ENCODE measurements at regions not wholly inside any gene's neighbourhood (a gene's known extent, or its start where the extent isn't known, plus 50 kb on each side); places are given as distances from the start of the nearest gene placed in this dataset.
"Not testable (repeated sequence)": the region's sequence is repeated elsewhere in the genome, so short reads cannot be mapped to it uniquely, and the experiment has no call there.

DNA sequence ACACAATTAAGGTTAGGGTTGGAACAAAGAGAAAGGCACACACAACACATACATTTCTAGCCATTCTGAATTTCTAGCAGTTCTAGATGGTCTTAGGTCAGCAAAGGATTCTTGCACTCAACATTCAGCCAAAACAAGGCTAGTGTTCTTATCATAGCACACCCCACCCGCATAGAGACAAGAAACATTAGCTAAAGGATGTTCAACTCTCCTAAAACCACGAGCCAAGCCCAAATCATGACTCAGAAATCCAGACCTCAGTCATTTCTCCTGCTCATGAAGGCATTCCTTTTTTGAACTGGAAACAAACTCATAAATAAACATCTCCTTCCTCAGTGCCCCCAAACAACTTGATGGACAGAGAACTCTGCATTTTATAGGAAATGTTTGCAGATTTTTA is 293.0 kb upstream of the NOTCH2NLA start:
- not testable (repeated sequence) for DNase-seq (ENCODE audit: low spot score); H3K79me2 ChIP-seq; H3K4me3 ChIP-seq; H3K27me3 ChIP-seq; H3K4me1 ChIP-seq (ENCODE audit: insufficient read depth); H3K4me2 ChIP-seq; H4K20me1 ChIP-seq (ENCODE audit: insufficient read depth, poor library complexity, severe bottlenecking); H2AFZ ChIP-seq; H3K27ac ChIP-seq; H3K9me2 ChIP-seq (replicated peaks; ENCODE audit: insufficient read depth); H3K9me3 ChIP-seq (ENCODE audit: low read depth); H3K36me3 ChIP-seq (replicated peaks; ENCODE audit: insufficient read depth, low read depth)
- WGBS (ENCODE audit: low lambda C conversion rate, missing lambda C conversion rate), result no CpG with 5 or more reads among the region's 2 CpGs

GRCh38 chr1:146513754-146514153 is 284.9 kb upstream of the NOTCH2NLA start:
- H4K20me1 ChIP-seq (ENCODE audit: insufficient read depth, poor library complexity, severe bottlenecking); H3K36me3 ChIP-seq (replicated peaks; ENCODE audit: insufficient read depth, low read depth); H3K9me2 ChIP-seq (replicated peaks; ENCODE audit: insufficient read depth); H3K27me3 ChIP-seq; H2AFZ ChIP-seq; H3K4me3 ChIP-seq; H3K4me2 ChIP-seq; H3K4me1 ChIP-seq (ENCODE audit: insufficient read depth); H3K79me2 ChIP-seq; DNase-seq (ENCODE audit: low spot score); H3K9me3 ChIP-seq (ENCODE audit: low read depth); H3K27ac ChIP-seq: not testable (repeated sequence)
- WGBS (ENCODE audit: low lambda C conversion rate, missing lambda C conversion rate), result no CpG with 5 or more reads among the region's 4 CpGs

DNA sequence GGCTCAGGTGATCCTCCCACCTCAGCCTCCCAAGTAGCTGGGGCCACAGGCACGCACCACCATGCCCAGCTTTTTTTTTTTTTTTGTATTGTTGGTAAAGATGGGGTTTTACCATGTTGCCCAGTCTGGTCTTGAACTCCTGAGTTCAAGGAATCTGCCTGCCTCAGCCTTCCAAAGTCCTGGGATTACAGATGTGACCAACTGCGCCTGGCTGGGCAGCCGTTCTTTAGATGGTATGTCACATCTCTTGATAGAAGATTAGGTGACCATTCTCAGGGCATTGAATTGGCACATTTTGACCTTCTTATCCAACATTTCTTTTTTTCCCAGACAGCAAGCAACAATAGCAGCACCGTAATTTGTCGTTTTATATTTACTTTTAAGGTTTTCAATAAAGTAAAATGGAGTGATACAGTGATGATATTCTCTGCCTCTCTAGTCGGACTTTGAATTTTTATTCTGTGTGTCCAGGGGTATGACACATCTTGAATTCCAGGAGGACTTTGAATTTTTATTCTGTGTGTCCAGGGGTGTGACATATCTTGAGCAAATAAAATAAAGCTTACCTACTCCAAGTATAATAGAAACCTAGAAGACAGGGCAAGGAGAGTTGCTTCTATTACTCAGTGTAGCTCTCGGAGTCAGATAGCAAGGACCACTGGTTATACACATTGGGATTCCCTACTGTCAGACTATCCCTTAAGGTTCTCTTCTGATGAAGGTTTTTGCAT is 282.4 kb upstream of the NOTCH2NLA start:
- not testable (repeated sequence) for H4K20me1 ChIP-seq (ENCODE audit: insufficient read depth, poor library complexity, severe bottlenecking); H3K9me3 ChIP-seq (ENCODE audit: low read depth); DNase-seq (ENCODE audit: low spot score); H3K9me2 ChIP-seq (replicated peaks; ENCODE audit: insufficient read depth); H3K79me2 ChIP-seq; H3K27me3 ChIP-seq; H3K4me3 ChIP-seq; H3K27ac ChIP-seq; H3K4me2 ChIP-seq; H3K36me3 ChIP-seq (replicated peaks; ENCODE audit: insufficient read depth, low read depth); H2AFZ ChIP-seq; H3K4me1 ChIP-seq (ENCODE audit: insufficient read depth)
- 92% methylated on average over 2 of the region's 7 CpGs for WGBS (ENCODE audit: low lambda C conversion rate, missing lambda C conversion rate)

- no CpG with 5 or more reads among the region's 4 CpGs for WGBS (ENCODE audit: low lambda C conversion rate, missing lambda C conversion rate)
- not testable (repeated sequence) for DNase-seq (ENCODE audit: low spot score); H3K27me3 ChIP-seq
Observed at GRCh38 chr1:146510248-146510983, 281.6 kb upstream of the NOTCH2NLA start.

DNA sequence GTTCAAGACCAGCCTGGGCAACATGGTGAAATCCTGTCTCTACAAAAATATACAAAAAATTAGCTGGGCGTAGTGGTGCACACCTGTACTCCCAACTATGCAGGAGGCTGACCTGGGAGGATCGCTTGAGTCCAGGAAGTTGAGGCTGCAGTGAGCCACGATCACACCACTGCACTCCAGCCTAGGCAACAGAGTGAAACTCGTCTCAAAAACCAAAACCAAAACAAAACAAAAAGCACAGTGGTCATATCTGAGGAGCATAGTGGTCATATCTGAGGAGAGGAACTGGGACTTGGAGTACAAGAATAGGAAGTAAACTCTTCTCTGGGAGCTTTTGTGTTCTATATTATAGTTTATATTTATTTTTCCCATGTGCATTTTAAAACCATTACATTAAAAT is 275.3 kb upstream of the NOTCH2NLA start:
- DNase-seq (ENCODE audit: low spot score); H3K4me2 ChIP-seq; H3K79me2 ChIP-seq; H3K27ac ChIP-seq; H4K20me1 ChIP-seq (ENCODE audit: insufficient read depth, poor library complexity, severe bottlenecking); H2AFZ ChIP-seq; H3K36me3 ChIP-seq (replicated peaks; ENCODE audit: insufficient read depth, low read depth); H3K9me2 ChIP-seq (replicated peaks; ENCODE audit: insufficient read depth); H3K27me3 ChIP-seq; H3K4me1 ChIP-seq (ENCODE audit: insufficient read depth); H3K4me3 ChIP-seq; H3K9me3 ChIP-seq (ENCODE audit: low read depth): not testable (repeated sequence)
- WGBS (ENCODE audit: low lambda C conversion rate, missing lambda C conversion rate), result 83% methylated on average over 1 of the region's 4 CpGs

More at GRCh38 chr1:146510248-146510983, 281.6 kb upstream of the NOTCH2NLA start:
- H3K79me2 ChIP-seq; H3K4me1 ChIP-seq (ENCODE audit: insufficient read depth); H3K9me2 ChIP-seq (replicated peaks; ENCODE audit: insufficient read depth); H3K4me3 ChIP-seq; H4K20me1 ChIP-seq (ENCODE audit: insufficient read depth, poor library complexity, severe bottlenecking); H2AFZ ChIP-seq; H3K27ac ChIP-seq; H3K9me3 ChIP-seq (ENCODE audit: low read depth); H3K4me2 ChIP-seq; H3K36me3 ChIP-seq (replicated peaks; ENCODE audit: insufficient read depth, low read depth): not testable (repeated sequence)

DNA sequence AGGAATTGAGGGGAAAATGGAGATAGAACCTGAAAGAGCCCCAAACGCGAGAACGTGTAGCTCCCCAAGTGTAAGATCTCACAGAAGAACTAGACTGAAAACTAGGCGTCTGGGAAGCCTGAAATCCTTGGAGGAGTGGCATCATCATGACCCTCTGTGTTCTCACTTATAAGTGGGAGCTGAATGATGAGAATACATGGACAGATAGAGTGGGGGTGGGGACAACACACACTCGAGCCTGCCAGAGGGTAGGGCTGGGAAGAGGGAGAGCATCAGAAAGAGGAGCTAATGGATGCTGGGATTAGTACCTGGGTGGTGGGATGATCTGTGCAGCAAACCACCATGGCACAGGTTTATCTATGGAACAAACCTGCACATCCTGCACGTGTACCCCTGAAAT is 258.7 kb upstream of the NOTCH2NLA start:
- not testable (repeated sequence) for H3K4me1 ChIP-seq (ENCODE audit: insufficient read depth); H4K20me1 ChIP-seq (ENCODE audit: insufficient read depth, poor library complexity, severe bottlenecking); H3K27ac ChIP-seq; DNase-seq (ENCODE audit: low spot score); H3K9me2 ChIP-seq (replicated peaks; ENCODE audit: insufficient read depth); H3K4me2 ChIP-seq; H3K36me3 ChIP-seq (replicated peaks; ENCODE audit: insufficient read depth, low read depth); H2AFZ ChIP-seq; H3K4me3 ChIP-seq; H3K27me3 ChIP-seq; H3K79me2 ChIP-seq; H3K9me3 ChIP-seq (ENCODE audit: low read depth)
- WGBS (ENCODE audit: low lambda C conversion rate, missing lambda C conversion rate), result no CpG with 5 or more reads among the region's 6 CpGs

GRCh38 chr1:146487155-146487554 is 258.3 kb upstream of the NOTCH2NLA start:
- WGBS (ENCODE audit: low lambda C conversion rate, missing lambda C conversion rate), result 94% methylated on average over 6 of the region's 24 CpGs
- not testable (repeated sequence) for DNase-seq (ENCODE audit: low spot score); H3K27me3 ChIP-seq; H3K27ac ChIP-seq; H2AFZ ChIP-seq; H3K4me2 ChIP-seq; H4K20me1 ChIP-seq (ENCODE audit: insufficient read depth, poor library complexity, severe bottlenecking); H3K9me3 ChIP-seq (ENCODE audit: low read depth); H3K4me3 ChIP-seq; H3K9me2 ChIP-seq (replicated peaks; ENCODE audit: insufficient read depth); H3K4me1 ChIP-seq (ENCODE audit: insufficient read depth); H3K79me2 ChIP-seq; H3K36me3 ChIP-seq (replicated peaks; ENCODE audit: insufficient read depth, low read depth)

- H3K9me3 ChIP-seq (ENCODE audit: low read depth); H3K79me2 ChIP-seq; H3K36me3 ChIP-seq (replicated peaks; ENCODE audit: insufficient read depth, low read depth); H3K27me3 ChIP-seq; H3K4me2 ChIP-seq; H3K27ac ChIP-seq; H2AFZ ChIP-seq; H3K9me2 ChIP-seq (replicated peaks; ENCODE audit: insufficient read depth); H4K20me1 ChIP-seq (ENCODE audit: insufficient read depth, poor library complexity, severe bottlenecking); H3K4me1 ChIP-seq (ENCODE audit: insufficient read depth); H3K4me3 ChIP-seq; DNase-seq (ENCODE audit: low spot score): not testable (repeated sequence)
- 92% methylated on average over 30 of the region's 35 CpGs for WGBS (ENCODE audit: low lambda C conversion rate, missing lambda C conversion rate)
Observed at GRCh38 chr1:146486300-146487014, 257.6 kb upstream of the NOTCH2NLA start.

All from hepatocyte (in vitro differentiated cells).